ENCODE measurements at regions not wholly inside any gene's neighbourhood (a gene's known extent, or its start where the extent isn't known, plus 50 kb on each side); places are given as distances from the start of the nearest gene placed in this dataset.

GRCh38 chr7:131747658-131748232 is 191.3 kb upstream of the PODXL start:
- TF ChIP-seq, protein P1, sequence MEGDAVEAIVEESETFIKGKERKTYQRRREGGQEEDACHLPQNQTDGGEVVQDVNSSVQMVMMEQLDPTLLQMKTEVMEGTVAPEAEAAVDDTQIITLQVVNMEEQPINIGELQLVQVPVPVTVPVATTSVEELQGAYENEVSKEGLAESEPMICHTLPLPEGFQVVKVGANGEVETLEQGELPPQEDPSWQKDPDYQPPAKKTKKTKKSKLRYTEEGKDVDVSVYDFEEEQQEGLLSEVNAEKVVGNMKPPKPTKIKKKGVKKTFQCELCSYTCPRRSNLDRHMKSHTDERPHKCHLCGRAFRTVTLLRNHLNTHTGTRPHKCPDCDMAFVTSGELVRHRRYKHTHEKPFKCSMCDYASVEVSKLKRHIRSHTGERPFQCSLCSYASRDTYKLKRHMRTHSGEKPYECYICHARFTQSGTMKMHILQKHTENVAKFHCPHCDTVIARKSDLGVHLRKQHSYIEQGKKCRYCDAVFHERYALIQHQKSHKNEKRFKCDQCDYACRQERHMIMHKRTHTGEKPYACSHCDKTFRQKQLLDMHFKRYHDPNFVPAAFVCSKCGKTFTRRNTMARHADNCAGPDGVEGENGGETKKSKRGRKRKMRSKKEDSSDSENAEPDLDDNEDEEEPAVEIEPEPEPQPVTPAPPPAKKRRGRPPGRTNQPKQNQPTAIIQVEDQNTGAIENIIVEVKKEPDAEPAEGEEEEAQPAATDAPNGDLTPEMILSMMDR (optimal IDR thresholded peaks at IDR 0.05 in 1 of 3, IDR thresholded peaks at IDR 0.05 in 1 of 3, conservative IDR thresholded peaks at IDR 0.05 in 1 of 3; ENCODE audit: extremely low read depth in 1 of 3, insufficient read depth in 2 of 3, low read length in 3 of 3): no peak
- TF ChIP-seq EZH2 (IDR thresholded peaks at IDR 0.05; ENCODE audit: low read length): no peak
